Ishikawa (cell line): ENCODE measurements at regions not wholly inside any gene's neighbourhood (a gene's known extent, or its start where the extent isn't known, plus 50 kb on each side); places are given as distances from the start of the nearest gene placed in this dataset.

Experiments
- MAX ChIP-seq: IDR thresholded peaks from 2 replicates; pipeline ENCODE4 v1.6.1; 2012
- NFIC ChIP-seq: IDR thresholded peaks from 2 replicates; pipeline ENCODE4 v1.6.1; 2012
- RAD21 ChIP-seq: IDR thresholded peaks from 2 replicates; pipeline ENCODE4 v1.6.1; 2012; ENCODE audit warnings: low read depth
- REST ChIP-seq: IDR thresholded peaks from 2 replicates; pipeline ENCODE4 v1.6.1; 2012; ENCODE audit warnings: low read depth, mild to moderate bottlenecking

GRCh38 chr2:9150906-9151305 is 55.7 kb upstream of the ASAP2 start:
- TF ChIP-seq RAD21 (no peak), REST (no peak), MAX (no peak), NFIC (no peak)
